ENCODE measurements at regions not wholly inside any gene's neighbourhood (a gene's known extent, or its start where the extent isn't known, plus 50 kb on each side); places are given as distances from the start of the nearest gene placed in this dataset.

DNA sequence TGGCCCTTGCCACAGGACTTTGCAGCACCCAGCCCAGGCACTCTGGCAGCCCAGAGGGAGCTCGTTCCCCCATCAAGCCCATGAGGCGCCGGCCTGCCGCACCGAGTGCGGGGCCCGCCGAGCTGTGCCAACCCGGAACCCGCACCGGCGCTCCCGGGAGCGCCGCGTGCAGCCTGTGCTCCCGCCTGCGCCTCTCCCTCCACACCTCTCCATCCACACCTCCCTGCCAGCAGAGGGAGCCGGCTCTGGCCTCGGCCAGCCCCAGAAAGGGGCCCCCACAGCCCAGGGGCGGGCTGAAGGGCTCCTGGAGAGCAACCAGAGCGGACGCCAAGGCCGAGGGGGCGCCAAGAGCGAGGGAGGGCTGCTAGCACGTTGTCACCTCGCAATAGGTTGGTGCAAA is 268.8 kb downstream of the MID1IP1 start:
- H3K36me3 Mint-ChIP-seq (ENCODE audit: low read depth) = no peaks in the 10 kb centered on the region
- TF ChIP-seq, protein P1, sequence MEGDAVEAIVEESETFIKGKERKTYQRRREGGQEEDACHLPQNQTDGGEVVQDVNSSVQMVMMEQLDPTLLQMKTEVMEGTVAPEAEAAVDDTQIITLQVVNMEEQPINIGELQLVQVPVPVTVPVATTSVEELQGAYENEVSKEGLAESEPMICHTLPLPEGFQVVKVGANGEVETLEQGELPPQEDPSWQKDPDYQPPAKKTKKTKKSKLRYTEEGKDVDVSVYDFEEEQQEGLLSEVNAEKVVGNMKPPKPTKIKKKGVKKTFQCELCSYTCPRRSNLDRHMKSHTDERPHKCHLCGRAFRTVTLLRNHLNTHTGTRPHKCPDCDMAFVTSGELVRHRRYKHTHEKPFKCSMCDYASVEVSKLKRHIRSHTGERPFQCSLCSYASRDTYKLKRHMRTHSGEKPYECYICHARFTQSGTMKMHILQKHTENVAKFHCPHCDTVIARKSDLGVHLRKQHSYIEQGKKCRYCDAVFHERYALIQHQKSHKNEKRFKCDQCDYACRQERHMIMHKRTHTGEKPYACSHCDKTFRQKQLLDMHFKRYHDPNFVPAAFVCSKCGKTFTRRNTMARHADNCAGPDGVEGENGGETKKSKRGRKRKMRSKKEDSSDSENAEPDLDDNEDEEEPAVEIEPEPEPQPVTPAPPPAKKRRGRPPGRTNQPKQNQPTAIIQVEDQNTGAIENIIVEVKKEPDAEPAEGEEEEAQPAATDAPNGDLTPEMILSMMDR (IDR thresholded peaks at IDR 0.05) = no peak
- no peak overlapping the region for H3K27ac Mint-ChIP-seq
- peaks cover 8% of the 10 kb centered on the region for H3K4me1 Mint-ChIP-seq
- H3K27me3 Mint-ChIP-seq (ENCODE audit: low read depth, poor library complexity) = no peaks in the 10 kb centered on the region
- peaks cover 38% of the 10 kb centered on the region for H3K9me3 Mint-ChIP-seq
- H3K4me3 Mint-ChIP-seq = no peak overlapping the region
- no peak for DNase-seq

- DNase-seq = no peak
- Mint-ChIP-seq H3K36me3 (ENCODE audit: low read depth) (no peaks in the 10 kb centered on the region), H3K27ac (no peak overlapping the region), H3K27me3 (ENCODE audit: low read depth, poor library complexity) (peaks cover 3% of the 10 kb centered on the region), H3K9me3 (peaks cover 37% of the 10 kb centered on the region), H3K4me3 (no peak overlapping the region), H3K4me1 (no peaks in the 10 kb centered on the region)
- TF ChIP-seq, protein P1 (IDR thresholded peaks at IDR 0.05) = no peak
Measured at GRCh38 chrX:39073131-39073530, 271.9 kb downstream of the MID1IP1 start.

- no peak for DNase-seq
- Mint-ChIP-seq H3K27me3 (ENCODE audit: low read depth, poor library complexity) (peaks cover 5% of the 10 kb centered on the region), H3K9me3 (peaks cover 59% of the 10 kb centered on the region), H3K4me3 (no peak overlapping the region), H3K36me3 (ENCODE audit: low read depth) (no peaks in the 10 kb centered on the region), H3K27ac (no peak overlapping the region), H3K4me1 (no peaks in the 10 kb centered on the region)
- TF ChIP-seq, protein P1 (IDR thresholded peaks at IDR 0.05) = no peak
Measured at GRCh38 chrX:39096599-39096998, 295.3 kb downstream of the MID1IP1 start.

DNA sequence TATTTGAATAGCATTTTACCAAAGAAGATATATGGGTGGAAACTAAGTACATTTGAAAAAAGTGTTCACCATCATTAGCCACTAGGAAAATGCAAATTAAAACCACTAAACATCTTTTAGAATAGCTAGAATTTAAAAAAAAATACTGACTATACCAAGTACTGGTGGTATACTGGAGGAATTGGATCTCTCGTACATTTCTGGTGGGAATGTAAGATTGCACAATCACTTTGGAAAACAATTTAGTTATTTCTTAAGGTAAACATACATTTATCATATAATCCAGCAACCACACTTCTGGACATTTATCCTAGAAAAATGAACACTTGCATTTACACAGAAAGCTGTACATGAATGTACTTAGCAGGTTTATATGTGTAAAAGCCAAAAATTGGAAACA is 303.5 kb downstream of the MID1IP1 start:
- Mint-ChIP-seq H3K9me3 (peaks cover 63% of the 10 kb centered on the region), H3K27ac (no peak overlapping the region), H3K4me3 (no peak overlapping the region), H3K27me3 (ENCODE audit: low read depth, poor library complexity) (peaks cover 5% of the 10 kb centered on the region), H3K36me3 (ENCODE audit: low read depth) (no peaks in the 10 kb centered on the region), H3K4me1 (no peaks in the 10 kb centered on the region)
- TF ChIP-seq, protein P1 (IDR thresholded peaks at IDR 0.05) = no peak
- no peak for DNase-seq

DNA sequence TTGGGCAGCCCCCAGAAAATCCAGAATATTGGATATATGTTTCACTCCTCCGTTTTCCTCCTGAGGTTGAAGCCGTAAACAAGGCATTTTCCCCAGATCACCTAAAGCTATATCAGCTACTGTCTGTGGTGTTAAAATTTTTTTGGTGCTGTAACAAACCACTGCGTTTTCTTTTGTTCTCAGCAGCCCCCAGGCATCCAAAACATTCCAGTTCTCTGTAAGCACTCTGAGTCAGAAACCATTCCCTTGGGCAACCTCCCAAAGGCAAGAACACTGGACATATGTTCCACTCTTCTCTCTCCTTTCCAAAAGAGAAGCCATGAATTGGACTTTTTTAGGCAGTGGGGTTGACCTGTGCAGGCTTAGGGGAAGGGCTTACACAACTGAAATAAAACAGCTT is 310.9 kb downstream of the MID1IP1 start:
- TF ChIP-seq, protein P1 (IDR thresholded peaks at IDR 0.05) = no peak
- Mint-ChIP-seq H3K9me3 (peaks cover 75% of the 10 kb centered on the region), H3K27ac (no peak overlapping the region), H3K4me1 (no peaks in the 10 kb centered on the region), H3K27me3 (ENCODE audit: low read depth, poor library complexity) (no peaks in the 10 kb centered on the region), H3K4me3 (no peak overlapping the region), H3K36me3 (ENCODE audit: low read depth) (peaks cover 5% of the 10 kb centered on the region)
- no peak for DNase-seq

DNA sequence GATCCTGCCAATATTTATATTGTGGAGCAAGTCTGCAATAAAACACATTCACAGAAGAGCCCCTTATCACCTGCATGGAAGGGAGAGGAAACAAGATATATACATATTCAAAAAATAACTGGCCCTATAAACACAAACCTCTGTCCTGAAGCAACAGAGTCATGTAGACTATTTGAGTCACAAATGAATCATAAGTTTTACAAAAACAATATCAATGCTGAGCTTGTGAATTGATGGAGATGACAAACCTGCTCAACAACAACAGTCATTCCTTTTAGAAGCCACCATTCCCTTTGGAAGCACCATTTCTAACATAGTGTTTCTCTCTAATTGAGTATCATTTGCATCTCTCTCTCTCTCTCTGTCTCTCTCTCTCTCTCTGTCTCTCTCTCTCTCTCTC is 313.9 kb downstream of the MID1IP1 start:
- H3K9me3 Mint-ChIP-seq = peaks cover 68% of the 10 kb centered on the region
- no peaks in the 10 kb centered on the region for H3K4me1 Mint-ChIP-seq
- H3K36me3 Mint-ChIP-seq (ENCODE audit: low read depth) = peaks cover 9% of the 10 kb centered on the region
- H3K27me3 Mint-ChIP-seq (ENCODE audit: low read depth, poor library complexity) = no peaks in the 10 kb centered on the region
- H3K4me3 Mint-ChIP-seq = no peak overlapping the region
- DNase-seq = no peak
- TF ChIP-seq, protein P1 (IDR thresholded peaks at IDR 0.05) = no peak
- no peak overlapping the region for H3K27ac Mint-ChIP-seq

All from nephron progenitor cell (in vitro differentiated cells).